ENCODE measurements at regions not wholly inside any gene's neighbourhood (a gene's known extent, or its start where the extent isn't known, plus 50 kb on each side); places are given as distances from the start of the nearest gene placed in this dataset.
"Not testable (repeated sequence)": the region's sequence is repeated elsewhere in the genome, so short reads cannot be mapped to it uniquely, and the experiment has no call there.

DNA sequence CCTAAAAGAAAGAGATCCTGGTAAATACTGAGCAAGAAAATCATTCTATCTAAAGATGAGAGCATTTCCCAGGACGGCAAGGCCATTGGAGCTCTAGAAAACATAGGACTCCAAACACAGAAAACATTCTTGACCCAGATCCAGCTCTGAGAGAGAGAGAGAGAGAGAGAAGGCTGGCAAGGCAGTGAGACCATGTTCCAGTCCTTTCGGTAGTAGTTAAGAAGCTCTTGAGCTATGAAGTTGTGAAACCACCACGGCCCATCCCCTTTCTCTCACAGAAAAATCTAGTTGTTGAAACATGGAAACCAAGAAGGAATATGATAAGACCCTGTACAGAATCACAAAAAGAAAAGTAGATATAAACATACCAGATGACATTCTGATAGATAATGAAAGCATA lies 212.4 kb upstream of the NPSR1 start:
- Histone ChIP-seq H3K4me3 (no peak overlapping the region), H3K27me3 (no peaks in the 10 kb centered on the region), H3K4me1 (no peaks in the 10 kb centered on the region), H3K9me3 (peaks cover 0 to 14% of the 10 kb centered on the region in 2 donors), H3K36me3 (no peaks in the 10 kb centered on the region), H3K27ac (no peak overlapping the region)
- DNase-seq (ENCODE audit: low spot score in 2 of 2), result no peak
- intact Hi-C loops (cut with DNase I; ENCODE audit: low total_unique reads), result no loop called here
- TF ChIP-seq POLR2A (IDR thresholded peaks at IDR 0.05) (no peak), POLR2AphosphoS5 (IDR thresholded peaks at IDR 0.05) (no peak)
- TF ChIP-seq, protein P1, sequence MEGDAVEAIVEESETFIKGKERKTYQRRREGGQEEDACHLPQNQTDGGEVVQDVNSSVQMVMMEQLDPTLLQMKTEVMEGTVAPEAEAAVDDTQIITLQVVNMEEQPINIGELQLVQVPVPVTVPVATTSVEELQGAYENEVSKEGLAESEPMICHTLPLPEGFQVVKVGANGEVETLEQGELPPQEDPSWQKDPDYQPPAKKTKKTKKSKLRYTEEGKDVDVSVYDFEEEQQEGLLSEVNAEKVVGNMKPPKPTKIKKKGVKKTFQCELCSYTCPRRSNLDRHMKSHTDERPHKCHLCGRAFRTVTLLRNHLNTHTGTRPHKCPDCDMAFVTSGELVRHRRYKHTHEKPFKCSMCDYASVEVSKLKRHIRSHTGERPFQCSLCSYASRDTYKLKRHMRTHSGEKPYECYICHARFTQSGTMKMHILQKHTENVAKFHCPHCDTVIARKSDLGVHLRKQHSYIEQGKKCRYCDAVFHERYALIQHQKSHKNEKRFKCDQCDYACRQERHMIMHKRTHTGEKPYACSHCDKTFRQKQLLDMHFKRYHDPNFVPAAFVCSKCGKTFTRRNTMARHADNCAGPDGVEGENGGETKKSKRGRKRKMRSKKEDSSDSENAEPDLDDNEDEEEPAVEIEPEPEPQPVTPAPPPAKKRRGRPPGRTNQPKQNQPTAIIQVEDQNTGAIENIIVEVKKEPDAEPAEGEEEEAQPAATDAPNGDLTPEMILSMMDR (IDR thresholded peaks at IDR 0.05), result no peak

DNA sequence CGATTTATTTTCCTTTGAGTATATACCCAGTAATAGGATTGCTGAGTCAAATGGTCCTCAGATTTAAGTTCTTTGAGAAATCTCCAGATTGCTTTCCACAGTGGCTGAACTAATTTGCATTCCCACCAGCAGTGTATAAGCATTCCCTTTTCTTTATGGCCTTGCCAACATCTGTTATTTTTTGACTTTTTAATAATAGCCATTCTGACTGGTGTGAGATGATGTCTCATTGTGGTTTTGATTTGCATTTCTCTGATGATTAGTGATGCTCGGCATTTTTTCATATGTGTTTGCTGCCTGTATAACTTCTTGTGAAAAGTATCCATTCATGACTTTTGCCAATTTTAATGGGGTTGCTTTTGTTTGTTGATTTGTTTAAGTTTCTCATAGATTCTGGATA lies 209.5 kb upstream of the NPSR1 start:
- H3K4me3 ChIP-seq; H3K27me3 ChIP-seq; H3K4me1 ChIP-seq; intact Hi-C loops (cut with DNase I; ENCODE audit: low total_unique reads); H3K27ac ChIP-seq; H3K36me3 ChIP-seq; DNase-seq (ENCODE audit: low spot score in 2 of 2): not testable (repeated sequence)
- peaks cover 0 to 14% of the 10 kb centered on the region in 2 donors for H3K9me3 ChIP-seq

- intact Hi-C loops (cut with DNase I; ENCODE audit: low total_unique reads), result no loop called here
- Histone ChIP-seq H3K4me3 (no peak overlapping the region), H3K27ac (no peak overlapping the region), H3K36me3 (no peaks in the 10 kb centered on the region), H3K27me3 (no peaks in the 10 kb centered on the region), H3K4me1 (no peaks in the 10 kb centered on the region), H3K9me3 (peaks cover 0 to 14% of the 10 kb centered on the region in 2 donors)
- TF ChIP-seq, protein P1 (IDR thresholded peaks at IDR 0.05), result no peak
- TF ChIP-seq POLR2AphosphoS5 (IDR thresholded peaks at IDR 0.05) (no peak), POLR2A (IDR thresholded peaks at IDR 0.05) (no peak)
- DNase-seq (ENCODE audit: low spot score in 2 of 2), result no peak
Measured at GRCh38 chr7:34449765-34450164, 208.3 kb upstream of the NPSR1 start.

DNA sequence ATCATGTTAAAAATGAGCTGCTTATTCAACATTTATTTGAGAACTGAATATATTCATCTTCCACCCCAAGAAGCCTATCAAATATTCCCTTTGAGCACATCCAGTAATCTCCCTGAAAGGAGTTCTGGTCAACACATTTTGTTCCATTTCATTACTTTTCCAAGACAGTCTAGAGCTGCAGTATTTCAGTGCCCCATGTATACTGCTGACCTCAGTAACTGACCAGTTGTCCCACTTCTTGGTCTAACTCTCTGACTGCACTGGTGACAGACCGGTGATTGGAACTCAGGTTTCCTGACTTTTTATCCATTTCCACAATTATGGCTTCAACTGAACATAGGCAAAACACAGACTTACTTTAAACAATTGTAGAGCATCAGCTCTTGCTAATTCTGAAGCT lies 206.8 kb upstream of the NPSR1 start:
- intact Hi-C loops (cut with DNase I; ENCODE audit: low total_unique reads), result no loop called here
- Histone ChIP-seq H3K4me1 (no peaks in the 10 kb centered on the region), H3K36me3 (no peaks in the 10 kb centered on the region), H3K9me3 (peaks cover 0 to 14% of the 10 kb centered on the region in 2 donors), H3K27ac (no peak overlapping the region), H3K27me3 (no peaks in the 10 kb centered on the region), H3K4me3 (no peak overlapping the region)
- TF ChIP-seq, protein P1 (IDR thresholded peaks at IDR 0.05), result no peak
- no peak for TF ChIP-seq POLR2AphosphoS5 (IDR thresholded peaks at IDR 0.05)
- no peak for DNase-seq (ENCODE audit: low spot score in 2 of 2)

DNA sequence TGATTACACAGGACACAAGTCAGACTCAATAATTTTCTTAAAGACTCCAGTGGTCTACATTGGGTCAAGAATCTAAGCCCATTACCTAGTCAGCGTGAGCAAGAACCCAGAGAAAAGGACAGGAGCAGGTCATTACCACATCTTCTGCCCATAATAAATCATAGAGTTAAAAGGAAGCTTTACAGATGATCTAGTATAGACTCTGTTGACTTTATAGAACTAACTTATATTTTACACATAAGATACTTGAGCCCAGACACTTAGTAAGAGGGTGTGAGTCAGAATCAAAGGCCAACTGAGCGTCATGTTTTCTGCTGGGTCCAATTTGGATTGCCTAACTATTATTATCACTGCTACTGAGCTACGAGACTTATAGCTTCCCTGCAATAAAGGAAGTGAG lies 206.1 kb upstream of the NPSR1 start:
- Histone ChIP-seq H3K27me3 (no peaks in the 10 kb centered on the region), H3K4me1 (no peaks in the 10 kb centered on the region), H3K9me3 (peaks cover 0 to 8% of the 10 kb centered on the region in 2 donors), H3K4me3 (no peak overlapping the region), H3K27ac (no peak overlapping the region), H3K36me3 (no peaks in the 10 kb centered on the region)
- no peak for TF ChIP-seq POLR2A (IDR thresholded peaks at IDR 0.05)
- intact Hi-C loops (cut with DNase I; ENCODE audit: low total_unique reads), result no loop called here
- no peak for DNase-seq (ENCODE audit: low spot score in 2 of 2)

- Histone ChIP-seq H3K27me3 (no peaks in the 10 kb centered on the region), H3K4me1 (no peaks in the 10 kb centered on the region), H3K27ac (no peak overlapping the region), H3K4me3 (no peak overlapping the region), H3K9me3 (peaks cover 0 to 7% of the 10 kb centered on the region in 2 donors), H3K36me3 (no peaks in the 10 kb centered on the region)
- intact Hi-C loops (cut with DNase I; ENCODE audit: low total_unique reads), result no loop called here
- TF ChIP-seq POLR2AphosphoS5 (IDR thresholded peaks at IDR 0.05) (no peak), POLR2A (IDR thresholded peaks at IDR 0.05) (no peak)
- TF ChIP-seq, protein P1 (IDR thresholded peaks at IDR 0.05), result no peak
- DNase-seq (ENCODE audit: low spot score in 2 of 2), result no peak
Measured at GRCh38 chr7:34452363-34452762, 205.7 kb upstream of the NPSR1 start.

All from breast epithelium (tissue), 4 donors.